ENCODE measurements at regions not wholly inside any gene's neighbourhood (a gene's known extent, or its start where the extent isn't known, plus 50 kb on each side); places are given as distances from the start of the nearest gene placed in this dataset.

DNA sequence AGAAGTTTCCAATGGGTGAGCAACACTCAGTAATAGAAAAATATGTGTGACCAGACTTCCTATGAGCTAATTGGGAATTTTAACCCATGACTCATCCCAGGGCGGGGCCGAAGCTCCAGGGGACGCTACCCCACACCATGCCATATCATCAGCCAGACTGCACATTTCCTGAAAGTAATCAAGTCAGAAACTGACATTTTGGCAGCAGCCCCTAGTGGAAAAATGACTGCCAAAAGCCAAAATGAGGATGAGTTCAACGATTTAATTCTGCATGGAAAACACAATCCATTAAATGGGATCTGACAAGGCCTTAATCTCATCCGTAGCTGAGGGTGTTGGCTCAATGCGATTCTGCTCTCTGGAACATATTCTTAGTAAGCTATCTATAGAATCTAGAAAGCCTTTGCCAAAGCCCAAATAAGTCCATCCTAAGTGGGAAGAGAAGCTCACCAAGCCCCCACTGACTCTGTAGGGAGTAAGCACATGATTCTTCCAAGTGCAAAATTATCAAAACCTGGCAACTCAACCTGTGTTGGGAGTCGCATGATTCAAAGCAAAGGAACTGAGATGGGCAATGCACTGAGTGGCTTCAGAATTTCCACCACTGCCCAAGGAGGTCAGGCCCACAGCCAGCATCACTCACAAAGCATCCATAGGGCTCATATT lies 93.1 kb upstream of the PDE1C start:
- Histone ChIP-seq H3K27me3 (ENCODE audit: control insufficient read depth, low read length) (no peaks in the 10 kb centered on the region), H3K9me2 (replicated peaks; ENCODE audit: control insufficient read depth, low read length) (no peaks in the 10 kb centered on the region), H3K4me3 (ENCODE audit: low read length) (no peak overlapping the region), H3K36me3 (ENCODE audit: control insufficient read depth, low read length) (no peaks in the 10 kb centered on the region), H3K4me2 (ENCODE audit: low read length) (no peak overlapping the region), H4K20me1 (ENCODE audit: control insufficient read depth, insufficient read depth, low read depth, low read length) (no peaks in the 10 kb centered on the region), H3K27ac (ENCODE audit: low read depth, low read length) (no peak overlapping the region), H3K4me1 (ENCODE audit: control insufficient read depth, low read length) (no peaks in the 10 kb centered on the region), H3K79me2 (ENCODE audit: control insufficient read depth, low read length) (no peaks in the 10 kb centered on the region), H3F3A (ENCODE audit: control insufficient read depth, insufficient read depth) (no peaks in the 10 kb centered on the region), H3K9me3 (ENCODE audit: control insufficient read depth, insufficient read depth, low read length) (no peaks in the 10 kb centered on the region)
- TF ChIP-seq, protein P1, sequence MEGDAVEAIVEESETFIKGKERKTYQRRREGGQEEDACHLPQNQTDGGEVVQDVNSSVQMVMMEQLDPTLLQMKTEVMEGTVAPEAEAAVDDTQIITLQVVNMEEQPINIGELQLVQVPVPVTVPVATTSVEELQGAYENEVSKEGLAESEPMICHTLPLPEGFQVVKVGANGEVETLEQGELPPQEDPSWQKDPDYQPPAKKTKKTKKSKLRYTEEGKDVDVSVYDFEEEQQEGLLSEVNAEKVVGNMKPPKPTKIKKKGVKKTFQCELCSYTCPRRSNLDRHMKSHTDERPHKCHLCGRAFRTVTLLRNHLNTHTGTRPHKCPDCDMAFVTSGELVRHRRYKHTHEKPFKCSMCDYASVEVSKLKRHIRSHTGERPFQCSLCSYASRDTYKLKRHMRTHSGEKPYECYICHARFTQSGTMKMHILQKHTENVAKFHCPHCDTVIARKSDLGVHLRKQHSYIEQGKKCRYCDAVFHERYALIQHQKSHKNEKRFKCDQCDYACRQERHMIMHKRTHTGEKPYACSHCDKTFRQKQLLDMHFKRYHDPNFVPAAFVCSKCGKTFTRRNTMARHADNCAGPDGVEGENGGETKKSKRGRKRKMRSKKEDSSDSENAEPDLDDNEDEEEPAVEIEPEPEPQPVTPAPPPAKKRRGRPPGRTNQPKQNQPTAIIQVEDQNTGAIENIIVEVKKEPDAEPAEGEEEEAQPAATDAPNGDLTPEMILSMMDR (IDR thresholded peaks at IDR 0.05; ENCODE audit: low read depth, low read length, poor library complexity, severe bottlenecking): no peak
- TF ChIP-seq EZH2phosphoT487 (IDR thresholded peaks at IDR 0.05; ENCODE audit: borderline replicate concordance, low read length): no peak

DNA sequence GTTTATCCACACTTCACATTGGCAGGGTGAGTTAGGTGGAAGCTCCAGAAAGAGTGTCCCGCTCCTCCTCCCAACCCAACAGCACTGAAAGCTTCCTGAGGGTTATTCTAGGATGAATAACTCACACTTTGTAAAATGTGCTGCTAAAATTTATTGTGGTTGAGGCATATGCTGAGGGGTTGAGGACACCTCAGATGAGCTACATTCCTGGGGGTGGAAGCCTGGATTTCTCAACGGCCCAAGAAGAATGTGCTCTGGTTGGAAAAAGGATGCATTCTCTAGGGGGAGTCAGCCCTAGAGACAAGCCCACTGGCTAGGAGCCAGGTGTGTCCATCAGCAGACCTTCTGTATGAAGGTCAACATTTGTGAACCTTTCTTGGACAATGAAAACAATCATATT lies 91.5 kb upstream of the PDE1C start:
- H3K27me3 ChIP-seq (ENCODE audit: control insufficient read depth, low read length): no peaks in the 10 kb centered on the region
- no peak overlapping the region for H3K4me3 ChIP-seq (ENCODE audit: low read length)
- TF ChIP-seq EZH2phosphoT487 (IDR thresholded peaks at IDR 0.05; ENCODE audit: borderline replicate concordance, low read length): no peak
- TF ChIP-seq, protein P1 (IDR thresholded peaks at IDR 0.05; ENCODE audit: low read depth, low read length, poor library complexity, severe bottlenecking): no peak
- no peaks in the 10 kb centered on the region for H3F3A ChIP-seq (ENCODE audit: control insufficient read depth, insufficient read depth)
- no peak overlapping the region for H3K4me2 ChIP-seq (ENCODE audit: low read length)
- H3K27ac ChIP-seq (ENCODE audit: low read depth, low read length): no peak overlapping the region
- H3K4me1 ChIP-seq (ENCODE audit: control insufficient read depth, low read length): no peaks in the 10 kb centered on the region
- no peaks in the 10 kb centered on the region for H3K36me3 ChIP-seq (ENCODE audit: control insufficient read depth, low read length)
- no peaks in the 10 kb centered on the region for H3K9me2 ChIP-seq (replicated peaks; ENCODE audit: control insufficient read depth, low read length)
- H3K79me2 ChIP-seq (ENCODE audit: control insufficient read depth, low read length): no peaks in the 10 kb centered on the region
- H4K20me1 ChIP-seq (ENCODE audit: control insufficient read depth, insufficient read depth, low read depth, low read length): no peaks in the 10 kb centered on the region
- no peaks in the 10 kb centered on the region for H3K9me3 ChIP-seq (ENCODE audit: control insufficient read depth, insufficient read depth, low read length)

DNA sequence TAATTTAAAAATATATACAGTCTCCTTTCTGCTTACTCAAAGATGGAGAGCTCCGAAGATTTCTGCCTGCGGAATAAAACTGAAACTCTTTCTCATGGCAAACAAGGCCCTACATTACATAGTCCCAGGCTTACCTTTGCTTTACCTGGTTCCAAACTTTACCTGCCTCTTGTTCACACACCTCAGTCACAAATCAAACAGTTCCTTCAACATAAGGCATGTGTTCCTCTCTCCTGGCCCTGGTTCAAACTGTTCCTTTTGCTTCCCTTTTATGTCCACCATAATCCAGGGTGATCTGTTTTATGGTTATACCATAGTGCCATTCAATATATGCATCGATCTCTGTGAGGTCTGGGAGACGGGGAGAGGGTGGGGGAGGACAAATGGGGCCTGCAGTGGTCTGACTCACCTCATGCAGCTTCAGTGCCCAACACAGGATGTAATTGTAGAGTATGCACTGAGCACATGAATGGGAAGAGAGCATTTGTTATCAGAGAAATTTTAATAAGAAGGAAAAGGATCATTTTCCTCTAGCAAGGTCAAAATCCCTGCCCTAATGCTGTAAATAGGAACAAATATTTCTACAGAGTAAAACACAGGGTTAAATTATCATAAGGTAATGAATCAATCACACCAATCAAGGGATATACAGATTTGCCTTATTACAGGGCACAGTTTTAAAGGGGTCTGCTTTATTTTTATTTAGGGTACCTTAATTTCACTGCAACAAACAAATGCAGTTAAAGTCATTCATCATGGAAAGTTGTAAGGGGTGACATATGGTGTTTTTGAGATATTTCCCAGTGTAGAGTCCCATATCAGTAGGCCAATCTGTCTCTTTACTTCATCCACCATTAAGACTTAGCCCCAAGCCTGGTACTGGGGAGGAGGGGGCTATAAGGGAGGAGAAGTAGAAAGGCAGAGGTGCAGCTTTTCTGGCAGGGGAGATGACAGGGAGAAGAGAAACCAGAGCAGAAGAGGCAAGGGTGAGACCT lies 88.8 kb upstream of the PDE1C start:
- no peaks in the 10 kb centered on the region for H3K4me1 ChIP-seq (ENCODE audit: control insufficient read depth, low read length)
- H3K27ac ChIP-seq (ENCODE audit: low read depth, low read length): no peak overlapping the region

More for the DNA sequence above, 88.8 kb upstream of the PDE1C start:
- no peaks in the 10 kb centered on the region for H3F3A ChIP-seq (ENCODE audit: control insufficient read depth, insufficient read depth)
- H3K9me3 ChIP-seq (ENCODE audit: control insufficient read depth, insufficient read depth, low read length): no peaks in the 10 kb centered on the region
- H3K36me3 ChIP-seq (ENCODE audit: control insufficient read depth, low read length): no peaks in the 10 kb centered on the region
- no peaks in the 10 kb centered on the region for H4K20me1 ChIP-seq (ENCODE audit: control insufficient read depth, insufficient read depth, low read depth, low read length)
- 0 out of 2 replicates have a peak, but pooled peaks cover 2% of the 10 kb centered on the region for H3K27me3 ChIP-seq (ENCODE audit: control insufficient read depth, low read length)
- TF ChIP-seq EZH2phosphoT487 (IDR thresholded peaks at IDR 0.05; ENCODE audit: borderline replicate concordance, low read length): no peak
- TF ChIP-seq, protein P1 (IDR thresholded peaks at IDR 0.05; ENCODE audit: low read depth, low read length, poor library complexity, severe bottlenecking): no peak
- no peak overlapping the region for H3K4me2 ChIP-seq (ENCODE audit: low read length)
- H3K9me2 ChIP-seq (replicated peaks; ENCODE audit: control insufficient read depth, low read length): no peaks in the 10 kb centered on the region
- H3K4me3 ChIP-seq (ENCODE audit: low read length): no peak overlapping the region
- no peaks in the 10 kb centered on the region for H3K79me2 ChIP-seq (ENCODE audit: control insufficient read depth, low read length)

Measured in DOHH2 (cell line).